BE2C (cell line): ENCODE measurements at regions not wholly inside any gene's neighbourhood (a gene's known extent, or its start where the extent isn't known, plus 50 kb on each side); places are given as distances from the start of the nearest gene placed in this dataset.

Source experiments
- DNase-seq: peaks from one replicate; pipeline ENCODE4 v3.0.0-alpha.2; 2020
- H3K27me3 ChIP-seq: fragments of 250-450 bp; sonication (Bioruptor Pico); 2 replicates; pipeline ENCODE4 v1.5.1; 2020; ENCODE audit warnings: mild to moderate bottlenecking
- H3K36me3 ChIP-seq: fragments of 250-450 bp; sonication (Bioruptor Pico); 2 replicates; pipeline ENCODE4 v1.5.1; 2020; ENCODE audit warnings: mild to moderate bottlenecking
- H3K4me1 ChIP-seq: fragments of 250-450 bp; sonication (Bioruptor Pico); 2 replicates; pipeline ENCODE4 v1.5.1; 2020
- H3K4me3 ChIP-seq: 2 replicates; pipeline ENCODE4 v1.5.1; 2011; ENCODE audit warnings: low read depth, low read length
- H3K9me3 ChIP-seq: fragments of 250-450 bp; sonication (Bioruptor Pico); 2 replicates; pipeline ENCODE4 v1.5.1; 2020
- CTCF ChIP-seq: IDR thresholded peaks from 2 replicates; pipeline ENCODE4 v1.5.1; 2012; ENCODE audit warnings: mild to moderate bottlenecking, low read depth, low read length

GRCh38 chr13:111472083-111472482 is 151.6 kb downstream of the TEX29 start:
- no peak for DNase-seq
- Histone ChIP-seq H3K27me3 (peaks cover 55% of the 10 kb centered on the region), H3K4me1 (no peaks in the 10 kb centered on the region), H3K4me3 (no peak overlapping the region), H3K36me3 (no peaks in the 10 kb centered on the region), H3K9me3 (no peaks in the 10 kb centered on the region)
- TF ChIP-seq CTCF: no peak

DNA sequence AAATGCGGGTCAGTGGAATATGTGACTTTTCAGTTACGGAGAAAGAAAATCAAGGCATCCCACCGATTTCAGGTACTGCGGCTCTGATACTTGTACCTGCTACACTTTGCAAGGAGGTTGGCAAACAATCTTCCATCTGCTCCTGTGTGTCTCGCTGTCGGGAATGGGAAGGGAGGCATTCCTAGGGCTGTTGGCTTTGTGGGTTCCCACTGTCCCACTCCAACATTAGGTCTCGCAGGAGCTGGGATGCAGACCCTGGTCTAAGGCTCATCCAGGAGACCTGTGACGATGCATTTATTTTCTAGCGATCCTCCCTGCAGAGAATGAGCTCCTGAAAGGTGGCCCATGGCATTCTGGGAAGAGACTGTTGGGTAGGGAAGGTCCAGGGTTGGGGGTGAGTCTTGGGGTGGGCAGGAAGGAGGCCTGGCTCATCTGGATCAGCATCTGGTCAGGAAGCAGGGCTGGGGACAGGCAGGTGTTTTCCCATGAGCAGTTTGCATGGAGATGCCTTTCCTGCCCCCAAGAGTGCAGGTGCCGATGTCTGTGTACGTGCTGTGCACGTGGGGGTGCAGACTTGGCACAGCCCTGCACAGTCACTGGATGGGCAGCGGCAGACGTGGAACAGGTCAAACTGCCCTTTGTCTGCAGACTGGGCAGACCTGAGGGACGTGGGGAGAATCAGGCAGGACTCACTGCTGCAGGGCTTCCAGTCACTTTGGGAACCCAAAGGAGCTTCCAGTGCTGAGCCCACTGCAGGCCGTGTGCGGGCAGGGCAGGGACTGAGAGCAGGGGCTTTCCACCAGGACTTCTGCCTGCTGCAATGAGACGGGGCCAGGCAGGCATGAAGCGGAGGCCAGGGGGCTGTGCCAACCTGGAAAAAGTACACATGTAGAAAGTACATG is 152.4 kb downstream of the TEX29 start:
- H3K4me1 ChIP-seq: no peaks in the 10 kb centered on the region
- no peak overlapping the region for H3K4me3 ChIP-seq
- H3K27me3 ChIP-seq: peaks cover 52% of the 10 kb centered on the region
- no peaks in the 10 kb centered on the region for H3K36me3 ChIP-seq
- no peak for DNase-seq
- no peaks in the 10 kb centered on the region for H3K9me3 ChIP-seq
- no peak for TF ChIP-seq CTCF

DNA sequence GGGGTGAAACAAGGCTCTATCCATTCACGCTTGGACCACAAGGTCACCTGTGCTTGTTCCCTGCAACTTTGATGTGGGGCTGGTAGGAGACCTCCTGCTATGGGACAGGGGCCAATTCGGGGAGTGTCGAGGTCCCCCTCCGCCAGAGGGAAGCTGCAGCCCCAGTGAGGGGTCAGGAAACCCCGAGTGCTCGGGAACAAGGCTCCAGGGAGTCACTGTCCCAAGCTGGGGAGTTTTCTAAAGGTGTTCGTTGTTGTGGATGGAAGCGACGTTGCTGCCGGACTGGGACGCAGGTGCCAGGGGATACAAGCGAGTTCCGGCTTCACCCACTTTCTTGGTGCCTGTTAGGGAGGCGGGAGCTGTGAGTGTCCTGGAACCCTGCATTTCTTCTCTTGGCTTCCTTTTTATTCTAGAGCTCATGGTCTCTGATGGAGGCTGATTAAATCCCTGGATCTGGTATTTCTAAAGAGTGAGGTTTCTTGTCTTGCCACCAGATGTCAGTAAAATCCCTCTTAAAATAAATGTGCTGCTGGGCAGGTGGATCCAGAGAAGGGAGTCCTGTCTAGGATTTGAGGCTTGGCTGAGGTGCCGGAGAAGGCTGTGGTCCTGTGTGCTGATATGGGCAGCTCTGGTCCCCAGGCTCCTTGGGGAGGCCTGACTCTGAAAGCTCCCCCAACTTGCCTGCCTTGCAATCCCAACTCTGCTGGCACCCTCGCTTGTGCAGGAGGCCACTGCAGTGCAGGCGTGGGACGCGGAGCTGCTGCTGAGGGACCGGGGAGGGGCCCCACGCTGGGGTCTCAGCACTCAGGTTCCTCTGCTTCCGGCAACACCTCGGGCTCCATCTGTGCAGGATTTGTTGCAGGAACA is 153.9 kb downstream of the TEX29 start:
- no peaks in the 10 kb centered on the region for H3K36me3 ChIP-seq
- peaks cover 50% of the 10 kb centered on the region for H3K27me3 ChIP-seq
- peak; percentile 63 for TF ChIP-seq CTCF
- no peak overlapping the region for H3K4me3 ChIP-seq
- no peaks in the 10 kb centered on the region for H3K9me3 ChIP-seq
- no peaks in the 10 kb centered on the region for H3K4me1 ChIP-seq
- no peak for DNase-seq

GRCh38 chr13:111475488-111475887 is 155.0 kb downstream of the TEX29 start:
- no peak for TF ChIP-seq CTCF
- Histone ChIP-seq H3K4me1 (no peaks in the 10 kb centered on the region), H3K36me3 (no peaks in the 10 kb centered on the region), H3K9me3 (no peaks in the 10 kb centered on the region), H3K4me3 (no peak overlapping the region), H3K27me3 (peaks cover 50% of the 10 kb centered on the region)
- DNase-seq: no peak

GRCh38 chr13:111476197-111476596 is 155.8 kb downstream of the TEX29 start:
- H3K36me3 ChIP-seq: no peaks in the 10 kb centered on the region
- H3K4me1 ChIP-seq: no peaks in the 10 kb centered on the region
- DNase-seq: no peak
- peaks cover 49% of the 10 kb centered on the region for H3K27me3 ChIP-seq
- H3K9me3 ChIP-seq: no peaks in the 10 kb centered on the region
- TF ChIP-seq CTCF: no peak
- no peak overlapping the region for H3K4me3 ChIP-seq
